Neural progenitor cell (in vitro differentiated cells): ENCODE measurements at regions not wholly inside any gene's neighbourhood (a gene's known extent, or its start where the extent isn't known, plus 50 kb on each side); places are given as distances from the start of the nearest gene placed in this dataset.
"Not testable (repeated sequence)": the region's sequence is repeated elsewhere in the genome, so short reads cannot be mapped to it uniquely, and the experiment has no call there.

Source experiments
- CTCF ChIP-seq: fragments of 200-600 bp; sonication (generic); IDR thresholded peaks from 2 replicates; pipeline ENCODE4 v1.5.1; 2017; ENCODE audit warnings: antibody characterized with exemption, mild to moderate bottlenecking
- EZH2 ChIP-seq: fragments of 200-600 bp; sonication (generic); IDR thresholded peaks from 2 replicates; pipeline ENCODE4 v1.6.1; 2017; ENCODE audit warnings: antibody characterized with exemption, mild to moderate bottlenecking, moderate library complexity

- not testable (repeated sequence) for TF ChIP-seq EZH2, CTCF
Observed at GRCh38 chr9:33740958-33741357, 54.4 kb upstream of the PRSS3 start.
